Neural progenitor cell (in vitro differentiated cells): ENCODE measurements at regions not wholly inside any gene's neighbourhood (a gene's known extent, or its start where the extent isn't known, plus 50 kb on each side); places are given as distances from the start of the nearest gene placed in this dataset.

Experiments used
- EZH2 ChIP-seq: fragments of 200-600 bp; sonication (generic); IDR thresholded peaks from 2 replicates; pipeline ENCODE4 v1.6.1; 2017; ENCODE audit warnings: antibody characterized with exemption, mild to moderate bottlenecking, moderate library complexity
- TF ChIP-seq, protein P1 (sequence below): fragments of 200-600 bp; sonication (generic); IDR thresholded peaks from 2 replicates; pipeline ENCODE4 v1.5.1; 2017; ENCODE audit warnings: antibody characterized with exemption, mild to moderate bottlenecking

DNA sequence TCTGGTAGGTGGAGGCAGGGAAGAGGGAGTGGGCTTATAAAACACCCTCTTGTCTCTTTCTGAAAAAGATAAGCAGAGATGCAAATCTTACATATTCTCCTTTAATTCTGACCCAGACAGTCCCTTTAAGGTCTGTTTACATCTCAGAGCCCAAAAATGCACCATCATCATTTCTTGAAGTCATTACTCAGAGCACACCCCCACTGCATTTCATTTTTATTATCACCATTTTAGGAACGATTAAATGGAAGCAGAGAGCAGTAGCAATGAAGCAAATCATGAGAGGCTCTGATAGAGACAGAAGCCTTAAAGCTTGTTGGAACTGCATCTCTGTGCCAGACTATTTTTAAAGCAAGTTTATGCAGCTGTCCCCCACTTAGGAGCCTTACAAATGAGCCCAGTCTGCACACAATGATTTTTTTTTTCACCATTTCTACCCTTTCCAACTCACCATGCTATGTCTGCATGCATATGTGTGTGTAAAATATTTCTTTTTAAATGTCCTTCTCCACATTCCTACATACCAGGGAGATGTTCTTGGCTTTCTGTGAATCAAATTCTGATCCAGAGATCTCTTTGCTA, 311.0 kb downstream of the GRIN2B start:
- TF ChIP-seq, protein P1, sequence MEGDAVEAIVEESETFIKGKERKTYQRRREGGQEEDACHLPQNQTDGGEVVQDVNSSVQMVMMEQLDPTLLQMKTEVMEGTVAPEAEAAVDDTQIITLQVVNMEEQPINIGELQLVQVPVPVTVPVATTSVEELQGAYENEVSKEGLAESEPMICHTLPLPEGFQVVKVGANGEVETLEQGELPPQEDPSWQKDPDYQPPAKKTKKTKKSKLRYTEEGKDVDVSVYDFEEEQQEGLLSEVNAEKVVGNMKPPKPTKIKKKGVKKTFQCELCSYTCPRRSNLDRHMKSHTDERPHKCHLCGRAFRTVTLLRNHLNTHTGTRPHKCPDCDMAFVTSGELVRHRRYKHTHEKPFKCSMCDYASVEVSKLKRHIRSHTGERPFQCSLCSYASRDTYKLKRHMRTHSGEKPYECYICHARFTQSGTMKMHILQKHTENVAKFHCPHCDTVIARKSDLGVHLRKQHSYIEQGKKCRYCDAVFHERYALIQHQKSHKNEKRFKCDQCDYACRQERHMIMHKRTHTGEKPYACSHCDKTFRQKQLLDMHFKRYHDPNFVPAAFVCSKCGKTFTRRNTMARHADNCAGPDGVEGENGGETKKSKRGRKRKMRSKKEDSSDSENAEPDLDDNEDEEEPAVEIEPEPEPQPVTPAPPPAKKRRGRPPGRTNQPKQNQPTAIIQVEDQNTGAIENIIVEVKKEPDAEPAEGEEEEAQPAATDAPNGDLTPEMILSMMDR = no peak
- no peak for TF ChIP-seq EZH2
